KMS-11 (cell line): ENCODE measurements at regions not wholly inside any gene's neighbourhood (a gene's known extent, or its start where the extent isn't known, plus 50 kb on each side); places are given as distances from the start of the nearest gene placed in this dataset.
"Not testable (repeated sequence)": the region's sequence is repeated elsewhere in the genome, so short reads cannot be mapped to it uniquely, and the experiment has no call there.

ENCODE experiments used
- H2AFZ ChIP-seq: fragments of 200-600 bp; sonication (generic); 2 replicates; pipeline ENCODE4 v1.6.1; 2016; ENCODE audit warnings: antibody characterized with exemption, mixed run types, low read depth
- H3K27ac ChIP-seq: fragments of 200-600 bp; sonication (generic); 2 replicates; pipeline ENCODE4 v1.6.1; 2016; ENCODE audit warnings: mild to moderate bottlenecking, mixed run types
- H3K27me3 ChIP-seq: fragments of 200-600 bp; sonication (generic); 2 replicates; pipeline ENCODE4 v1.6.1; 2017; ENCODE audit warnings: mild to moderate bottlenecking, low read depth, mixed run types, moderate library complexity; ENCODE audit not compliant: insufficient read depth
- H3K36me3 ChIP-seq: fragments of 200-600 bp; sonication (generic); 2 replicates; pipeline ENCODE4 v1.6.1; 2017; ENCODE audit warnings: mild to moderate bottlenecking, mixed run types; ENCODE audit not compliant: insufficient read depth
- H3K4me1 ChIP-seq: fragments of 200-600 bp; sonication (generic); 2 replicates; pipeline ENCODE4 v1.6.1; 2016; ENCODE audit warnings: mild to moderate bottlenecking, low read depth, mixed run types; ENCODE audit not compliant: poor library complexity, severe bottlenecking
- H3K4me2 ChIP-seq: fragments of 200-600 bp; sonication (generic); 2 replicates; pipeline ENCODE4 v1.7.0; 2016; ENCODE audit warnings: mild to moderate bottlenecking, mixed run types
- H3K4me3 ChIP-seq: fragments of 200-600 bp; sonication (generic); IDR thresholded peaks from 2 replicates; pipeline ENCODE4 v1.6.1; 2017; ENCODE audit warnings: low read depth, low read length, mixed read lengths; ENCODE audit not compliant: insufficient read depth
- H3K79me2 ChIP-seq: fragments of 200-600 bp; sonication (generic); 2 replicates; pipeline ENCODE4 v1.6.1; 2016; ENCODE audit warnings: low read depth, mixed run types; ENCODE audit not compliant: insufficient read depth
- H3K9ac ChIP-seq: fragments of 200-600 bp; sonication (generic); 2 replicates; pipeline ENCODE4 v1.6.1; 2016; ENCODE audit warnings: mild to moderate bottlenecking, mixed run types
- H4K20me1 ChIP-seq: fragments of 200-600 bp; sonication (generic); 2 replicates; pipeline ENCODE4 v1.6.1; 2016; ENCODE audit warnings: mild to moderate bottlenecking, mixed run types; ENCODE audit not compliant: insufficient read depth
- TF ChIP-seq, protein P1 (sequence below): fragments of 200-600 bp; sonication (generic); conservative IDR thresholded peaks from 2 replicates; pipeline ENCODE4 v1.6.1; 2017; ENCODE audit warnings: low read depth, mild to moderate bottlenecking, antibody characterized with exemption, low read length, moderate library complexity, mixed read lengths

- Histone ChIP-seq H4K20me1 (no peaks in the 10 kb centered on the region), H3K4me1 (no peaks in the 10 kb centered on the region), H3K4me3 (no peak overlapping the region), H3K4me2 (no peak overlapping the region), H3K36me3 (no peaks in the 10 kb centered on the region), H3K9ac (no peak overlapping the region), H3K79me2 (no peaks in the 10 kb centered on the region), H3K27ac (no peak overlapping the region), H2AFZ (no peak overlapping the region), H3K27me3 (no peaks in the 10 kb centered on the region)
- TF ChIP-seq, protein P1, sequence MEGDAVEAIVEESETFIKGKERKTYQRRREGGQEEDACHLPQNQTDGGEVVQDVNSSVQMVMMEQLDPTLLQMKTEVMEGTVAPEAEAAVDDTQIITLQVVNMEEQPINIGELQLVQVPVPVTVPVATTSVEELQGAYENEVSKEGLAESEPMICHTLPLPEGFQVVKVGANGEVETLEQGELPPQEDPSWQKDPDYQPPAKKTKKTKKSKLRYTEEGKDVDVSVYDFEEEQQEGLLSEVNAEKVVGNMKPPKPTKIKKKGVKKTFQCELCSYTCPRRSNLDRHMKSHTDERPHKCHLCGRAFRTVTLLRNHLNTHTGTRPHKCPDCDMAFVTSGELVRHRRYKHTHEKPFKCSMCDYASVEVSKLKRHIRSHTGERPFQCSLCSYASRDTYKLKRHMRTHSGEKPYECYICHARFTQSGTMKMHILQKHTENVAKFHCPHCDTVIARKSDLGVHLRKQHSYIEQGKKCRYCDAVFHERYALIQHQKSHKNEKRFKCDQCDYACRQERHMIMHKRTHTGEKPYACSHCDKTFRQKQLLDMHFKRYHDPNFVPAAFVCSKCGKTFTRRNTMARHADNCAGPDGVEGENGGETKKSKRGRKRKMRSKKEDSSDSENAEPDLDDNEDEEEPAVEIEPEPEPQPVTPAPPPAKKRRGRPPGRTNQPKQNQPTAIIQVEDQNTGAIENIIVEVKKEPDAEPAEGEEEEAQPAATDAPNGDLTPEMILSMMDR = no peak
These were observed 106.2 kb upstream of the KLF8 start for GRCh38 chrX:56125946-56126345.

DNA sequence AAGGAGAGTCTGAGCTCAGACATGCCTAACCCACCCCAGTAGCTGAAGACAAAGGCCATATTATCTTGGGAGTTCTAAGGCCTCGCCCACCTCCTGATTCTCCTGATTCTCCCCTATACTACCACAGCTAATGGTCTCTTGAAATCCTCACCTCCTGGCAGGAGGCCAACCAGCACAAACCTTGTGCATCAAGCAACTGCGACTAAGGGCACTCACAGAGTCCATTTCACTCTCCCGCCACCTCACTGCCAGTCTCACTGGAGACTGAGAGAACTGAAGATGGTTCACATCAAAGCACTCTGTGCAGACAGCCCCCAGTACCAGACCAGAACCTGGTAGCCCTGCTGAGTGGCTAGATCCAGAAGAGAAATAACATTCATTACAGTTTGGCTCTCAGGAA is 102.1 kb upstream of the KLF8 start:
- H3K27me3 ChIP-seq = no peaks in the 10 kb centered on the region
- no peaks in the 10 kb centered on the region for H4K20me1 ChIP-seq
- H3K4me2 ChIP-seq = no peak overlapping the region
- TF ChIP-seq, protein P1 = no peak
- no peak overlapping the region for H3K9ac ChIP-seq
- no peaks in the 10 kb centered on the region for H3K4me1 ChIP-seq
- H3K4me3 ChIP-seq = no peak overlapping the region
- H2AFZ ChIP-seq = no peak overlapping the region
- H3K36me3 ChIP-seq = no peaks in the 10 kb centered on the region
- no peaks in the 10 kb centered on the region for H3K79me2 ChIP-seq
- no peak overlapping the region for H3K27ac ChIP-seq

DNA sequence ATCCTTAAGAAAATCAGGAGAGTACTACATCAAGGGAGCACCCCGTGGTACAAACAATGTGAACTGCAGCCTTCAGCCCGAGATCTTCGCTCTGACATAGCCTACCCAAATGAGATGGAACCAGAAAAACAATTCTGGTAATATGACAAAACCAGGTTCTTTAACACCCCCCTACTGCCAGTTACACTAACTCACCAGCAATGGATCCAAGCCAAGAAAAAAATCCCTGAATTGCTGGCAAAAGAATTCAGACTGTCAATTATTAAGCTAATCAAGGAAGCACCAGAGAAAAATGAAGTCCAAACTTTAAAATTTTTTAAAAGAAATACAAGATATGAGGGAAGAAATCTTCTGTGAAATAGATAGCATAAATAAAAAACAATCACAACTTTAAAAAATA is 101.7 kb upstream of the KLF8 start:
- Histone ChIP-seq H3K79me2 (no peaks in the 10 kb centered on the region), H3K27me3 (no peaks in the 10 kb centered on the region), H3K4me3 (no peak overlapping the region), H3K9ac (no peak overlapping the region), H3K36me3 (no peaks in the 10 kb centered on the region), H3K4me1 (no peaks in the 10 kb centered on the region), H3K4me2 (no peak overlapping the region), H3K27ac (no peak overlapping the region), H2AFZ (no peak overlapping the region), H4K20me1 (no peaks in the 10 kb centered on the region)
- TF ChIP-seq, protein P1 = no peak

- H2AFZ ChIP-seq, H3K27ac ChIP-seq, H3K4me3 ChIP-seq, H3K4me2 ChIP-seq, H4K20me1 ChIP-seq, H3K4me1 ChIP-seq, H3K27me3 ChIP-seq, H3K9ac ChIP-seq, H3K79me2 ChIP-seq, H3K36me3 ChIP-seq: not testable (repeated sequence)
These were observed 68.0 kb upstream of the KLF8 start for GRCh38 chrX:56164135-56164534.
